ENCODE measurements at regions not wholly inside any gene's neighbourhood (a gene's known extent, or its start where the extent isn't known, plus 50 kb on each side); places are given as distances from the start of the nearest gene placed in this dataset.

- no peaks in the 10 kb centered on the region for H3F3A ChIP-seq (ENCODE audit: insufficient read depth, low read length, poor library complexity, severe bottlenecking)
- no peak overlapping the region for H3K4me3 ChIP-seq (ENCODE audit: low read length)
- no peaks in the 10 kb centered on the region for H3K79me2 ChIP-seq (replicated peaks; ENCODE audit: insufficient read depth, low read length)
- H4K20me1 ChIP-seq (ENCODE audit: insufficient read depth) = no peaks in the 10 kb centered on the region
- no peak overlapping the region for H3K27ac ChIP-seq (ENCODE audit: low read length)
- no peak overlapping the region for H2AFZ ChIP-seq (ENCODE audit: low read depth, low read length)
- H3K9me3 ChIP-seq (ENCODE audit: low read length) = no peaks in the 10 kb centered on the region
- no peaks in the 10 kb centered on the region for H3K27me3 ChIP-seq (ENCODE audit: insufficient read depth, low read depth, low read length)
- TF ChIP-seq EZH2 (IDR thresholded peaks at IDR 0.05; ENCODE audit: borderline replicate concordance, insufficient read depth, low read length, poor library complexity, severe bottlenecking) (no peak), EP300 (conservative IDR thresholded peaks at IDR 0.05; ENCODE audit: poor library complexity, severe bottlenecking) (no peak), REST (IDR thresholded peaks at IDR 0.05; ENCODE audit: borderline replicate concordance) (no peak), POLR2AphosphoS5 (IDR thresholded peaks at IDR 0.05) (no peak), TAF1 (IDR thresholded peaks at IDR 0.05; ENCODE audit: low read depth) (no peak), MXI1 (conservative IDR thresholded peaks at IDR 0.05; ENCODE audit: poor library complexity, severe bottlenecking) (no peak), CTCF (IDR thresholded peaks at IDR 0.05; ENCODE audit: poor library complexity, severe bottlenecking) (no peak), RAD21 (conservative IDR thresholded peaks at IDR 0.05) (no peak), SMC3 (conservative IDR thresholded peaks at IDR 0.05; ENCODE audit: poor library complexity) (no peak)
- no peaks in the 10 kb centered on the region for H3K36me3 ChIP-seq (ENCODE audit: insufficient read depth, low read length)
- H3K4me2 ChIP-seq (ENCODE audit: low read length) = no peak overlapping the region
- no peaks in the 10 kb centered on the region for H3K9me2 ChIP-seq (ENCODE audit: insufficient read depth, low read length)
- H3K9ac ChIP-seq (ENCODE audit: low read length) = no peak overlapping the region
Observed at GRCh38 chr1:189301235-189301634, 1176.4 kb downstream of the BRINP3 start.

- Histone ChIP-seq H3K79me2 (replicated peaks; ENCODE audit: insufficient read depth, low read length) (no peaks in the 10 kb centered on the region), H3F3A (ENCODE audit: insufficient read depth, low read length, poor library complexity, severe bottlenecking) (no peaks in the 10 kb centered on the region), H3K9ac (ENCODE audit: low read length) (no peak overlapping the region), H2AFZ (ENCODE audit: low read depth, low read length) (no peak overlapping the region), H3K27ac (ENCODE audit: low read length) (no peak overlapping the region), H3K9me2 (ENCODE audit: insufficient read depth, low read length) (no peaks in the 10 kb centered on the region), H4K20me1 (ENCODE audit: insufficient read depth) (no peaks in the 10 kb centered on the region), H3K9me3 (ENCODE audit: low read length) (no peaks in the 10 kb centered on the region), H3K4me3 (ENCODE audit: low read length) (no peak overlapping the region), H3K4me2 (ENCODE audit: low read length) (no peak overlapping the region), H3K36me3 (ENCODE audit: insufficient read depth, low read length) (no peaks in the 10 kb centered on the region), H3K27me3 (ENCODE audit: insufficient read depth, low read depth, low read length) (no peaks in the 10 kb centered on the region)
- TF ChIP-seq POLR2AphosphoS5 (IDR thresholded peaks at IDR 0.05) = peak; percentile 70
- TF ChIP-seq EP300 (conservative IDR thresholded peaks at IDR 0.05; ENCODE audit: poor library complexity, severe bottlenecking) = peak; percentile 91
- no peak for TF ChIP-seq RAD21 (conservative IDR thresholded peaks at IDR 0.05)
- TF ChIP-seq SMC3 (conservative IDR thresholded peaks at IDR 0.05; ENCODE audit: poor library complexity) = no peak
- TF ChIP-seq MXI1 (conservative IDR thresholded peaks at IDR 0.05; ENCODE audit: poor library complexity, severe bottlenecking) = no peak
- TF ChIP-seq REST (IDR thresholded peaks at IDR 0.05; ENCODE audit: borderline replicate concordance) = peak; percentile 68
- no peak for TF ChIP-seq TAF1 (IDR thresholded peaks at IDR 0.05; ENCODE audit: low read depth)
- no peak for TF ChIP-seq EZH2 (IDR thresholded peaks at IDR 0.05; ENCODE audit: borderline replicate concordance, insufficient read depth, low read length, poor library complexity, severe bottlenecking)
- TF ChIP-seq CTCF (IDR thresholded peaks at IDR 0.05; ENCODE audit: poor library complexity, severe bottlenecking) = no peak
Observed at GRCh38 chr1:189305279-189305678, 1172.4 kb downstream of the BRINP3 start.
